Fibroblast of pulmonary artery (primary cell): ENCODE measurements at regions not wholly inside any gene's neighbourhood (a gene's known extent, or its start where the extent isn't known, plus 50 kb on each side); places are given as distances from the start of the nearest gene placed in this dataset.
"Not testable (repeated sequence)": the region's sequence is repeated elsewhere in the genome, so short reads cannot be mapped to it uniquely, and the experiment has no call there.

Source experiments
- DNase-seq: peaks from one replicate; pipeline ENCODE4 v3.0.0-alpha.2; 2010; ENCODE audit warnings: low read depth
- H3K4me3 ChIP-seq: replicated peaks from 2 replicates; pipeline ENCODE4 v1.5.1; 2011; ENCODE audit warnings: low read depth, mild to moderate bottlenecking, control low read depth, low read length, moderate library complexity
- CTCF ChIP-seq: IDR thresholded peaks from 2 replicates; pipeline ENCODE4 v1.5.1; 2011; ENCODE audit warnings: mild to moderate bottlenecking, control low read depth, low read length, inconsistent platforms; ENCODE audit errors: missing control alignments

GRCh38 chr20:56698297-56698696 is 69.2 kb downstream of the TFAP2C start:
- no peak for DNase-seq
- TF ChIP-seq CTCF, result no peak
- no peak overlapping the region for H3K4me3 ChIP-seq

- TF ChIP-seq CTCF, result no peak
- no peak overlapping the region for H3K4me3 ChIP-seq
- no peak for DNase-seq
Observed at GRCh38 chr20:56698749-56699148, 69.6 kb downstream of the TFAP2C start.

- no peak overlapping the region for H3K4me3 ChIP-seq
- DNase-seq, result no peak
- no peak for TF ChIP-seq CTCF
Observed at GRCh38 chr20:56702931-56703840, 74.1 kb downstream of the TFAP2C start.

- no peak for TF ChIP-seq CTCF
- H3K4me3 ChIP-seq, result no peak overlapping the region
- DNase-seq, result peak; percentile 7
Observed at GRCh38 chr20:56706867-56707360, 77.8 kb downstream of the TFAP2C start.

GRCh38 chr20:56708991-56709390 is 79.9 kb downstream of the TFAP2C start:
- no peak for TF ChIP-seq CTCF
- no peak for DNase-seq

GRCh38 chr20:56710125-56710524 is 81.0 kb downstream of the TFAP2C start:
- no peak for DNase-seq
- no peak for TF ChIP-seq CTCF
- H3K4me3 ChIP-seq, result no peak overlapping the region

More at GRCh38 chr20:56708991-56709390, 79.9 kb downstream of the TFAP2C start:
- H3K4me3 ChIP-seq, result no peak overlapping the region

- not testable (repeated sequence) for DNase-seq, H3K4me3 ChIP-seq
Observed at GRCh38 chr20:56710577-56710976, 81.5 kb downstream of the TFAP2C start.
